Type B pancreatic cell (in vitro differentiated cells): ENCODE measurements at regions not wholly inside any gene's neighbourhood (a gene's known extent, or its start where the extent isn't known, plus 50 kb on each side); places are given as distances from the start of the nearest gene placed in this dataset.
"Not testable (repeated sequence)": the region's sequence is repeated elsewhere in the genome, so short reads cannot be mapped to it uniquely, and the experiment has no call there.

Source experiments
- DNase-seq: peaks from one replicate; pipeline ENCODE4 v3.0.0; 2021; ENCODE audit warnings: mixed read lengths; ENCODE audit not compliant: unreplicated experiment; ENCODE audit errors: extremely low spot score
- H3K27ac Mint-ChIP-seq: 2 replicates; pipeline ENCODE4 v1.8.0; 2021; ENCODE audit warnings: mild to moderate bottlenecking, mixed read lengths
- H3K27me3 Mint-ChIP-seq: 2 replicates; pipeline ENCODE4 v1.8.0; 2021; ENCODE audit warnings: mixed read lengths
- H3K36me3 Mint-ChIP-seq: 2 replicates; pipeline ENCODE4 v1.8.0; 2021; ENCODE audit warnings: mixed read lengths
- H3K4me1 Mint-ChIP-seq: one replicate; pipeline ENCODE4 v1.8.0; 2021; ENCODE audit warnings: mixed read lengths; ENCODE audit not compliant: unreplicated experiment
- H3K4me3 Mint-ChIP-seq: 2 replicates; pipeline ENCODE4 v1.8.0; 2021; ENCODE audit warnings: mild to moderate bottlenecking, mixed read lengths
- H3K9me3 Mint-ChIP-seq: 2 replicates; pipeline ENCODE4 v1.8.0; 2021; ENCODE audit warnings: mixed read lengths

GRCh38 chr9:41035276-41035675 is 93.2 kb downstream of the FOXD4L6 start:
- H3K4me3 Mint-ChIP-seq, H3K27me3 Mint-ChIP-seq, H3K4me1 Mint-ChIP-seq, H3K27ac Mint-ChIP-seq, H3K36me3 Mint-ChIP-seq, DNase-seq, H3K9me3 Mint-ChIP-seq: not testable (repeated sequence)

GRCh38 chr9:41034699-41035197 is 93.7 kb downstream of the FOXD4L6 start:
- not testable (repeated sequence) for H3K27me3 Mint-ChIP-seq, H3K9me3 Mint-ChIP-seq, H3K4me1 Mint-ChIP-seq, H3K36me3 Mint-ChIP-seq, H3K4me3 Mint-ChIP-seq, H3K27ac Mint-ChIP-seq, DNase-seq

DNA sequence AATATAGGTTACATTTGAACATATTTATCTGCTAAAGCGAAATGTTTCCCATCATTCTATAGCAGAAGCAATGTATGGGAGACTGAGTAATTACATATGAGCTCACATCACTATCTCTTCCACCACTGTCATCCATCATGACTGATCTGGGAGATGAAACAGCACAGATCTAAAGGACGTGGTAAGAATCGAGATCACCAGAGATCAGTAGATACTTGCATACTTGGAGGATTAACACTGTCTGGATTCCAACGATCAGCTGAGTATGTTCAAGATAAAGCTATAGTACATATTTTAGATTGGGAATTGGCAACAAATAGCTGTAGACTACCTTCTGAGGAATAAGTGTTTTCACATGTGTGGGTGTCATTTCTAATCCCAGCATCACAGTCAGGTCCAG is 94.6 kb downstream of the FOXD4L6 start:
- H3K36me3 Mint-ChIP-seq, H3K27me3 Mint-ChIP-seq, H3K4me3 Mint-ChIP-seq, H3K4me1 Mint-ChIP-seq, DNase-seq, H3K27ac Mint-ChIP-seq, H3K9me3 Mint-ChIP-seq: not testable (repeated sequence)

DNA sequence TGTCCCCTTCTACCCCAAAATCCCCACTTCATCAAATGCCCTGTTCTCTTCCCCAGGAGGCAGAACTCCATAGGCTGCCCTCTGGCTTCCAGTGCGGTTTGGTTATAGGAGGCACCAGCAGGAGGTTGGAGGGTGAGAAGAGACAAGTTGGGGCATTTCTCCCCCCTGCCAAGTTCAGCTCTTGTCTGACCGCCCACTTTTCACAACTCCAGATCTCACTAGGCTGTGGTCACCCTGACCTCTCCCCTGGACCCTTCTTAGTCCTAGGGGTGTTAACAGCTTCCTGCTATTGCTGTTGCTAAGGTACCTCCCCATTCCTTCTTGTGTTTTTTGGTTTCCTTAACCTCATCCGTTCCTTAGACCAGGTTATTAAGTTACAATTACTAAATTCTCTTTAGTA is 95.1 kb downstream of the FOXD4L6 start:
- H3K27me3 Mint-ChIP-seq, H3K4me3 Mint-ChIP-seq, H3K36me3 Mint-ChIP-seq, DNase-seq, H3K9me3 Mint-ChIP-seq, H3K4me1 Mint-ChIP-seq, H3K27ac Mint-ChIP-seq: not testable (repeated sequence)

GRCh38 chr9:41026912-41027676 is 101.4 kb downstream of the FOXD4L6 start:
- H3K27ac Mint-ChIP-seq, H3K36me3 Mint-ChIP-seq, H3K27me3 Mint-ChIP-seq, H3K4me1 Mint-ChIP-seq, H3K4me3 Mint-ChIP-seq, DNase-seq, H3K9me3 Mint-ChIP-seq: not testable (repeated sequence)

DNA sequence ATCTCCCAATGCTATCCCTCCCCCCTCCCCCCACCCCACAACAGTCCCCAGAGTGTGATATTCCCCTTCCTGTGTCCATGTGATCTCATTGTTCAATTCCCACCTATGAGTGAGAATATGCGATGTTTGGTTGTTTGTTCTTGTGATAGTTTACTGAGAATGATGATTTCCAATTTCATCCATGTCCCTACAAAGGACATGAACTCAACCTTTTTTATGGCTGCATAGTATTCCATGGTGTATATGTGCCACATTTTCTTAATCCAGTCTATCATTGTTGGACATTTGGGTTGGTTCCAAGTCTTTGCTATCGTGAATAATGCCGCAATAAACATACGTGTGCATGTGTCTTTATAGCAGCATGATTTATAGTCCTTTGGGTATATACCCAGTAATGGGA is 106.1 kb downstream of the FOXD4L6 start:
- not testable (repeated sequence) for H3K9me3 Mint-ChIP-seq, H3K4me3 Mint-ChIP-seq, H3K27me3 Mint-ChIP-seq

GRCh38 chr9:41019858-41020562 is 108.5 kb downstream of the FOXD4L6 start:
- not testable (repeated sequence) for H3K27ac Mint-ChIP-seq, H3K4me1 Mint-ChIP-seq, H3K27me3 Mint-ChIP-seq, H3K4me3 Mint-ChIP-seq, H3K9me3 Mint-ChIP-seq, H3K36me3 Mint-ChIP-seq, DNase-seq

More for the DNA sequence above, 106.1 kb downstream of the FOXD4L6 start:
- not testable (repeated sequence) for H3K27ac Mint-ChIP-seq, DNase-seq, H3K36me3 Mint-ChIP-seq, H3K4me1 Mint-ChIP-seq

DNA sequence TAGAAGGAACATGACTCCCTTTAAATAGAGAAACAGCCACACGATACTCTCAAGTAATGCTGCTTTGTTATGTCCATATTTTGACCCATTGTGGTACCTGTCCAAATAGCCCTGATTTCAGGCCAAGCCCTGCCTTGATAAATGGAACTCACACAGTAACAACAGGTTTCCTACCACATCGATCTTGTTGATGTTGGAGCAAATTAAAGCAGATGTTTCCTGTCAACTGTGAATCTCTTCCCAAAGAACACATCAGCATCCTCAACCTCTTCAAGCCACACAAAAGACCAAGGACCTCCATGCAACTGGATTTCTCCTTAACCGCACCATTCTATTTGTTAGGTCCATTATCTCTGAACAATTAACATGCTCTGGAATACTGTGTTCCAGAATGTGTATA is 109.5 kb downstream of the FOXD4L6 start:
- H3K9me3 Mint-ChIP-seq, H3K36me3 Mint-ChIP-seq: not testable (repeated sequence)

GRCh38 chr9:41016699-41017098 is 111.8 kb downstream of the FOXD4L6 start:
- H3K36me3 Mint-ChIP-seq, H3K27me3 Mint-ChIP-seq, H3K4me1 Mint-ChIP-seq, H3K9me3 Mint-ChIP-seq, H3K27ac Mint-ChIP-seq, DNase-seq, H3K4me3 Mint-ChIP-seq: not testable (repeated sequence)

More for the DNA sequence above, 109.5 kb downstream of the FOXD4L6 start:
- H3K27me3 Mint-ChIP-seq, H3K4me3 Mint-ChIP-seq, DNase-seq, H3K4me1 Mint-ChIP-seq, H3K27ac Mint-ChIP-seq: not testable (repeated sequence)

DNA sequence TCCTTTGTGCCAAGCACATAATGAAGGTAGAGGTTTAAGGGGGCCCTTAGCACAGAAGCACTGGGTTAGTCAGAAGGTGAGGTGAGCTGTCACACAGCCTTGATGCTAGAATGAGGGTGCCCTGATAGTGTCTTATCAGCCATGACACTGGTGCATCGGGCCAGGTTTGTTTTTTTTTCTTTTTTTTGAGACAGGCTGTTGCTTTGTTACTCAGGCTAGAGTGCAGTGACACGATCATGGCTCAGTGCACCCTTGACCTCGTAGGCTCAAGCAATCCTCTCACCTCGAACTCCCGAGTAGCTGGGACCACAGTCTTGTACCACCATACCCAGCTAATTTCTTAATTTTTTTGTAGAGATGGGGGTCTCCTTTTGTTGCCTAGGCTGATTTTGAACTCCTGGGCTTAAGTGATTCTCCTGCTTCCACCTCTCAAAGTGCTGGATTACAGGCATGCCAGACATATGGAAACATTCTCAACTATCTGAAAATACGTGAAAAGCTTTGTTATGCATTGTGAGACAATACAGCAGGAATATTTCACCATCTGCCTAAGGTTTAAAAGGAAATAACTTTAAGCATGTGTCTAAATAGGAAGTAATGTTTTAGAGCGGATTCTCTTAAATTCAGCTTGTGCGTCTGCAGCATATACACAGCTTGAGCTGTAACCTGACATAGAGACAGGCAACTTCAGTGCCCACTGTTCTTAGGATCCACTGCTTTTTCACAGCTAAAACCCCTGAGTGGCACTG is 128.4 kb downstream of the FOXD4L6 start:
- not testable (repeated sequence) for H3K4me3 Mint-ChIP-seq, DNase-seq, H3K4me1 Mint-ChIP-seq, H3K27me3 Mint-ChIP-seq, H3K27ac Mint-ChIP-seq, H3K9me3 Mint-ChIP-seq
- H3K36me3 Mint-ChIP-seq: peaks cover 16% of the 10 kb centered on the region

DNA sequence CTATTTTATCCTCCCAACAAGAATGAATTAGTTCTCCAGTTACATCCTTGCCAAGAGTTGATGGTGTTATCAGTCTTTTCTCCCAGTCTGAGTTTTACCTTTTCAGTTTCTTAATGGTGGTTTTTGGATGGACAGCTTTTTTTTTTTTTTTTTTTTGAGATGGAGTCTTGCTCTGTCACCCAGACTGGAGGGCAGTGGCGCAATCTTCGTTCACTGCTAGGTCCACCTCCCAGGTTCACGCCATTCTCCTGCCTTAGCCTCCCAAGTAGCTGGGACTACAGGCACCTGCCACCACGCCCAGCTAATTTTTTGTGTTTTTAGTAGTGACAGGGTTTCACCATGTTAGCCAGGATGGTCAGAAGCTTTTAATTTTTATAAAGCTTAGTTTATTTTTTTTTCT is 133.0 kb downstream of the FOXD4L6 start:
- DNase-seq, H3K27me3 Mint-ChIP-seq, H3K27ac Mint-ChIP-seq, H3K4me3 Mint-ChIP-seq, H3K9me3 Mint-ChIP-seq, H3K4me1 Mint-ChIP-seq: not testable (repeated sequence)
- peaks cover 11% of the 10 kb centered on the region for H3K36me3 Mint-ChIP-seq

DNA sequence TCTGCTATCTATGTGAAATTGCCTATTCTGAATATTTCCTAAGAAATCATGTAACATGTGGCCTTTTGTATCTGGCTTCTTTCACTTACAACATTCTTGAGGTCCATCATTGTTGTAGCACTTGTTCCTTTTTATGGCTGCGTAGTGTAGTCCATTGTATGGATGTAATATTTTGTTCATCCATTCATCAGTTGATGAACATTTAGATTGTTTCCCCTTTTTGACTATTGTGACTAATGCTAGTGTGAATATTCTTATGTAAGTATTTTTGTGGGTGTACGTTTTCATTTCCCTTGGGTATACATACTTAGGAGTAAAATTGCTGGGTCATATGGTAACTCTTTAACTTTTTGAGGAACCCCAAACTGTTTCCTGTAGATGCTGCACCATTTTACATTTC is 134.6 kb downstream of the FOXD4L6 start:
- peaks cover 11% of the 10 kb centered on the region for H3K36me3 Mint-ChIP-seq
- not testable (repeated sequence) for H3K4me1 Mint-ChIP-seq, H3K27me3 Mint-ChIP-seq, DNase-seq, H3K27ac Mint-ChIP-seq, H3K4me3 Mint-ChIP-seq, H3K9me3 Mint-ChIP-seq

- H3K36me3 Mint-ChIP-seq: peaks cover 14% of the 10 kb centered on the region
- H3K9me3 Mint-ChIP-seq, H3K4me1 Mint-ChIP-seq, H3K27ac Mint-ChIP-seq, H3K27me3 Mint-ChIP-seq, H3K4me3 Mint-ChIP-seq, DNase-seq: not testable (repeated sequence)
Observed at GRCh38 chr9:40993375-40993774, 135.1 kb downstream of the FOXD4L6 start.

- H3K4me1 Mint-ChIP-seq, H3K9me3 Mint-ChIP-seq, H3K27me3 Mint-ChIP-seq, H3K27ac Mint-ChIP-seq, H3K4me3 Mint-ChIP-seq: not testable (repeated sequence)
- peaks cover 17% of the 10 kb centered on the region for H3K36me3 Mint-ChIP-seq
- peak; percentile 80 for DNase-seq
Observed at GRCh38 chr9:40992472-40992821, 136.0 kb downstream of the FOXD4L6 start.
